GM19193 (cell line): ENCODE measurements at regions not wholly inside any gene's neighbourhood (a gene's known extent, or its start where the extent isn't known, plus 50 kb on each side); places are given as distances from the start of the nearest gene placed in this dataset.

Experiments
- POLR2A ChIP-seq: IDR thresholded peaks from 4 replicates; pipeline ENCODE4 v1.6.1; 2011; ENCODE audit not compliant: insufficient read depth, insufficient read length; ENCODE audit errors: extremely low read depth

- TF ChIP-seq POLR2A: no peak
Observed at GRCh38 chr12:125193376-125194152, 128.3 kb downstream of the AACS start.

DNA sequence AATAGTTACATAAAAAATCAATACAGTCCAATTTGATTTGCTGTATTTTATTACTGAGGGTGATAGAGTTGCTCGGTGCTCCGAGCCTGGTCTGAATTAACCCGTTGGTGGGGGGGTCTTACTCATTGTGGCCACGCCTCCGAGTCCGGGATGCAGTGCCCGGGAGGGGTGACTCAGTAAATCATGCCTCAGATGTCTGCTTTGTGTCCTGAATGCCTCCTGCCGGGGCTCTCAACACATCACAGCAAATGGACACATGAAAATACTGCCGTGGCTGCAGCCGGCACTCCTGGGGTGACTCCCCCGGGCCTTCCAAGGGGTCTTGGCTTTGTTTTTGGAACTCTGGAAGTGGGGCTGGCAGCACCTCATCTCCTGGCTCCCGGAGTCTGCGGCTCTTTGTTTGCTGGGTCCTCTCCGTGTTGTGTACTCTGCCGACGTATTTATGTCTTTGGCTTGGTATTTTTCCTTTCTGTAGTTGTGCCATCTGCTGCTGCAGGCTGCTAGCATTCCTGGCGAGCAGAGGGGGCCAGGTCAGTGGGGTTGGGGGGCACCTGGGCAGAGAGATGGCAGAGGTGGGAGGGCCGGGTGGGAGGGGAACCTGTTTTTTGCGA is 129.0 kb downstream of the AACS start:
- TF ChIP-seq POLR2A: no peak

GRCh38 chr12:125194987-125195386 is 129.8 kb downstream of the AACS start:
- no peak for TF ChIP-seq POLR2A

GRCh38 chr12:125197326-125197725 is 132.1 kb downstream of the AACS start:
- TF ChIP-seq POLR2A: no peak

DNA sequence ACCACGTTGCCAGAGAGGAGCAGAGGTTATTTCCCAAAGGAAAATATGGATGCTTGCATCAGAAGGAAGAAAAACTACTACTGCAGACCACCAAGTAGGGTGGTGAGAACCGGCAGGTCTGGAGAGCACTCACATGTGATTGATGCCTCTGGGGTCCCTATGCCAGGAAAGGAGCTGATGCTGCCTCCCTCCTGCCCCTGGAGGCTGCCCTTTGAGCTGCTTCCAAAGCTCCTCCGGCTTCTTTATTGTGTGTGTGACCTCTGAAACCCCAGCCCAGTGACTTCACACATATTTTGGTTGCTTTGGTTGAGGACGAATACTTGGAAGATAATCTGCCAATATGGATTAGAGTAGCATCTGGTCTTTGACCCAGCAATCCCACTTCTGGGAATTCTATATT is 133.4 kb downstream of the AACS start:
- no peak for TF ChIP-seq POLR2A

DNA sequence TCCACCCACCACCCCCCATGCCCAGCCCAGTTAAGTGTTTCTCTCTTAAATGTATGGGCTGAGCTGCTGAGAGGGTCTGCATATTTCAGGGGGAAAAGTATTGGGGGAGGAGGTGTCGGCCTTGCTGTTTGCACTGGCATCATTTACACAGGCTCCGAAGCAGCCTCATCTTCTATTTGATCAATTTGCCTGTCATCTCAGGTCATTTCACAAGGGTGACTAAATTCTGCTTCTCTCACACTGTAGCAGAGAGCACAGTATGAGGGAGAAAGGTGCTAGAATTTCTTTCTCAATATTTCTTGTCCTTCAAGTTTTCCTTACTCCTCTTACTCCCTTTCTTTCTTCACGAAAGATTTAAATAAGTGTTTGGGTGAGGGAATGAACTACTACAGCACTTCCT is 135.9 kb downstream of the AACS start:
- TF ChIP-seq POLR2A: no peak

DNA sequence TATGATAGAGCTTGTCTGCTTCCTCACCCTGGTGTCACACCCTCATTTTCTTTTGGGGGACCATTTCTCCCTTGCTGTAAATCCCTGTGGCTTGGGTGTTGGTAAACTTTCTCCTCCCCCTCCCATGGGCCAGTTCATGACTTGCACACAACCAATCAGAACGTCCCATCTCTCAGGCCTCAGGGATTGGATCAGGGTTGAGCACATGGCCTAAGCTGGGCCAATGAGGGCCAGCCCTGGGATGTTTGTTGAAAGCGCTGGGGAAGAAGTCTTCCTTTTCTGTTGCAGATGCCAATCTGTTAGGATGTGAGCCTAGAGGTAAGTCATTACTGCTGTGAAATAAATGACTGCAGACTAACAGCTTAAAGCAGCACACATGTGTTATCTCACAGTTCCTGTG is 136.7 kb downstream of the AACS start:
- no peak for TF ChIP-seq POLR2A

DNA sequence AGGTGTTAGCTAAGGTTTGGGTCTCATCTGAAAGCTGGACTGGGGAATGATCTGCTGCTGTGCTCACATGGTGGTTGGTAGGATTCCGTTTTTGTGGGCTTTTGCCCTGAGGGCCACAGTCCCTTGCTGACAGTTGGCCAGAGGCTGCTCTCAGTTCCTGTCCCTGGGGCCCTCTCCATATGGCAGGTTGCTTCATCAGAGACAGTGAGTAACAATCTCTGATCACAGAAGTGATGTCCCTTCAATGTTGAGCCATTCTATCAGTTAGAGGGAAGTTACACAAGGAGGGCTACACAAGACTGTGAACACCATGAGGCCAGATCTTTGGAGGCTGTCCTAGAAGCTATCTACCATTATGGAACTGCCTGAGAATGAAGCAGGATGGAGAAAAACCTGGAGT is 137.2 kb downstream of the AACS start:
- TF ChIP-seq POLR2A: no peak

GRCh38 chr12:125203145-125203765 is 138.0 kb downstream of the AACS start:
- no peak for TF ChIP-seq POLR2A

GRCh38 chr12:125205386-125205785 is 140.2 kb downstream of the AACS start:
- TF ChIP-seq POLR2A: no peak

DNA sequence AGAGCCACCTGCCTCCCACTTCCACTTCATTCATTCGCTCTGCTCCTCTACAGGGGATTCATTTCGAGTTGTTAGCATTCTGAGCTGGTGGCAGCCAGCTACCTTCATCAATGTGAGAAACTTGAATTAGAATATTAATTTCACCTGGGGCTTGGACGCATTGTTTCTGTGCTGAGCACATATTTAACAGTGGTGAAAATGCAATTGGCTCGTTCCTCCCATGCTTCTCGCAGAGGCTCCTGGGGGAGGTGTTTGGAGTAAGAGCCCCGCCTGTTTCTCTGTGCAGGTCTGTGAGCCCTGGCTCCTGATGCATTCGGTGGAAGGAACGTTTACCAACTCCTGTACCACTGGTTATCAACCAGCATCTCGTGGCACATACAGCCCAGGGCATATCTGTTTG is 141.5 kb downstream of the AACS start:
- TF ChIP-seq POLR2A: no peak

GRCh38 chr12:125208334-125208733 is 143.1 kb downstream of the AACS start:
- TF ChIP-seq POLR2A: no peak

DNA sequence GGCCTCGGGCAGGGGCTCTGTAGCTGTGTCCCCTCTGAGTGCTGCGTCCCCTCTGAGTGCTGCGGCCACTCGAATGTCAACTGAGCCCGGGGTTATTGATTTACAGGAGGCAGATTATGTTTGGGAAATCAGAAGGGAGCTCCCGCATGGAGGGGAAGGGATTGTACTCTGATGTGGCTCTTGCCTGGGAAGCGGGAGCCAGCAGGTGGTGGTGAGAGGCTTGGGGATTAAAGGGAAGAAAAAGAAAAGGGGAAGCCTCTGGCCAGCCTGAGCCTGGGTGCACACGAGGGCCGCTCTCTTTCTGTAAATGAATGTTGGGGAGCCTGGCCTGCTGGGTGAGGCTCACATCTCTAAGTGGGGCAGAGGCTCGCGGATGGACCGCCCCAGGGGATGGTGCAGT is 143.7 kb downstream of the AACS start:
- TF ChIP-seq POLR2A: no peak

- TF ChIP-seq POLR2A: no peak
Observed at GRCh38 chr12:125210104-125210755, 145.0 kb downstream of the AACS start.

- no peak for TF ChIP-seq POLR2A
Observed at GRCh38 chr12:125211464-125211863, 146.2 kb downstream of the AACS start.

DNA sequence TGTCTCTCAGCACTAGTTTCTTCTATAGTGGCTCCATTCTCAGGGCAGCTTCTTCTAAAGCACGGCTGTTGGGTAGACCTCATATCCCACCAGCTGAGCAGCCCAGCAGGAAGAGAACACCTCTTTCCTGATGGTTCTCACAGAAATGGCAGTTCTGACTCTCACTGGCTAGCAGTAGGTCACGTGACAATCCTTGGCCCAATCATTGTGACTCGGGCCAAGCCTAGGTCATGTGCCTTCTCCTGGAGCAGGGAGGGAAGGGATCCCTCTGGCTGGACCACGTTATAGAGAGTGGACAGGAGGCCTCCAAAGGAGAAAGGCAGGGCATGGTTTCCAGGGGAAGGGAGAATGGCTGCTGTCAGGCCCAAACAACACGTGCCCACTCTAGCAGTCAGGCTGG is 149.1 kb downstream of the AACS start:
- no peak for TF ChIP-seq POLR2A

GRCh38 chr12:125216756-125217155 is 151.5 kb downstream of the AACS start:
- no peak for TF ChIP-seq POLR2A

GRCh38 chr12:125217308-125217707 is 152.1 kb downstream of the AACS start:
- TF ChIP-seq POLR2A: no peak
